Right lobe of liver (tissue), 4 donors: ENCODE measurements at regions not wholly inside any gene's neighbourhood (a gene's known extent, or its start where the extent isn't known, plus 50 kb on each side); places are given as distances from the start of the nearest gene placed in this dataset.

ENCODE experiments used
- POLR2A ChIP-seq: fragments of 450-650 bp; IDR thresholded peaks from one replicate; pipeline ENCODE4 v1.6.1; 2017; ENCODE audit warnings: antibody characterized with exemption, mild to moderate bottlenecking
- TF ChIP-seq, protein P1 (sequence below), 4 donors: fragments of 200-600 bp in 3 of 4; fragments of 450-650 bp in 1 of 4; IDR thresholded peaks; one replicate each; pipeline versions ENCODE4 v1.5.1 to v1.8.0; 2016 to 2022; ENCODE audit warnings: antibody characterized with exemption in 4 of 4, mild to moderate bottlenecking in 2 of 4
- donor health status: DM: no; HTN: no; CAD: no.
- donor health status: DM: no; HTN: no; CAD: no.
- donor health status: DM: no; HTN: yes; CAD: no.

DNA sequence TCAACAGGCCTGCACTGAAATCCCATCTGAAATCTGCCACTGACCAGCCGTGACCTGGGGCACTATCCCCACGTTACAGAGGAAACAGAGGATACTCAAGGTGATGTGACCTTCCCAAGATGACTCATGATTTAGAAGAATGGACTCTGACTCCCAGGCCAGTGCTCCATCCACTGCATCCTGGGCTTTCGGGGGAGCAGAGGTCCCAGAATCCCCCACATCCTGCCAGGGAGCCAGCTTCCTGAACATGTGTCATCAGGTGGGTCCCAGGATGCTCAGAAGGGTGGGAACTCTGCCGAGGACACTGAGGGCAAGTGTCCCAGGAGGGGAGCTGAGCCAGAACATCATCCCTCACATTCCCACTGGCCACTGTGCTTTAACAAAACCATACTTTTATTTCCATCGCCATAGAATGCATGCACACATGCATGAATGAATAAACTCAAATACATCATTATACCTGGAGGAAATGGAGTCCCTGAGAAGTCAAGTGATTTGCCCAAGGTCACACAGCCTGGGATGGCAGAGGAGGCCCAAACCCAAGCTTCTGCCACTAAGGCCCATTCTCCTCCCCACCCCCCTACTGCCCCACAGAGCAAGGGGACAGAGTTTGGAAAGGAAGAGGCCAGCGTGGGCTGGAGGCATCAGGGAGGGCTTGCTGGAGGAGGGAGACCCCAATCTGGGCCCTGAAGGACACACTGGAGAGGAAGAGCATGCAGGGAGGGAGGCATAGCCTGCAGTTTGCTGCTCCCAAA, 189.4 kb downstream of the MATN1 start:
- TF ChIP-seq, protein P1, sequence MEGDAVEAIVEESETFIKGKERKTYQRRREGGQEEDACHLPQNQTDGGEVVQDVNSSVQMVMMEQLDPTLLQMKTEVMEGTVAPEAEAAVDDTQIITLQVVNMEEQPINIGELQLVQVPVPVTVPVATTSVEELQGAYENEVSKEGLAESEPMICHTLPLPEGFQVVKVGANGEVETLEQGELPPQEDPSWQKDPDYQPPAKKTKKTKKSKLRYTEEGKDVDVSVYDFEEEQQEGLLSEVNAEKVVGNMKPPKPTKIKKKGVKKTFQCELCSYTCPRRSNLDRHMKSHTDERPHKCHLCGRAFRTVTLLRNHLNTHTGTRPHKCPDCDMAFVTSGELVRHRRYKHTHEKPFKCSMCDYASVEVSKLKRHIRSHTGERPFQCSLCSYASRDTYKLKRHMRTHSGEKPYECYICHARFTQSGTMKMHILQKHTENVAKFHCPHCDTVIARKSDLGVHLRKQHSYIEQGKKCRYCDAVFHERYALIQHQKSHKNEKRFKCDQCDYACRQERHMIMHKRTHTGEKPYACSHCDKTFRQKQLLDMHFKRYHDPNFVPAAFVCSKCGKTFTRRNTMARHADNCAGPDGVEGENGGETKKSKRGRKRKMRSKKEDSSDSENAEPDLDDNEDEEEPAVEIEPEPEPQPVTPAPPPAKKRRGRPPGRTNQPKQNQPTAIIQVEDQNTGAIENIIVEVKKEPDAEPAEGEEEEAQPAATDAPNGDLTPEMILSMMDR (IDR thresholded peaks at IDR 0.05), result no peak
- no peak for TF ChIP-seq POLR2A
